ENCODE measurements at regions not wholly inside any gene's neighbourhood (a gene's known extent, or its start where the extent isn't known, plus 50 kb on each side); places are given as distances from the start of the nearest gene placed in this dataset.

DNA sequence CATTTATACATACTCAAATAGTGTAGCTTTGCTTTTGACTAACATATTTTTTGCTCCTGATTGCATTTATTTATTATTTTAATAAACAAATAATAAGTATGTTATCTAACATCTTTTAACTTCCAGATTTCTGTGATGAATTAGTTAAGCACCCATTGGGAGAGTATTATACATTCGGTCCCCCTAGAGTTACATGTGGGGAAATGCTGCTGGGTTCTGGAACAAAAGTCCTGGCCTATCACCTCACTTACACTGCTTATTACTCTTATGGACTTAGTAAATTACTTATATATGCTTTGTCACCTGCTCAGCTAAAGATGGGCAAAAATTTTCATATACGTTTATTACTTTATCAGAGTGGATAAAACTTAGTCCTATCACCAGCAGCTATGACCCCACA, 1163.0 kb downstream of the FAM181B start:
- TF ChIP-seq, protein P1, sequence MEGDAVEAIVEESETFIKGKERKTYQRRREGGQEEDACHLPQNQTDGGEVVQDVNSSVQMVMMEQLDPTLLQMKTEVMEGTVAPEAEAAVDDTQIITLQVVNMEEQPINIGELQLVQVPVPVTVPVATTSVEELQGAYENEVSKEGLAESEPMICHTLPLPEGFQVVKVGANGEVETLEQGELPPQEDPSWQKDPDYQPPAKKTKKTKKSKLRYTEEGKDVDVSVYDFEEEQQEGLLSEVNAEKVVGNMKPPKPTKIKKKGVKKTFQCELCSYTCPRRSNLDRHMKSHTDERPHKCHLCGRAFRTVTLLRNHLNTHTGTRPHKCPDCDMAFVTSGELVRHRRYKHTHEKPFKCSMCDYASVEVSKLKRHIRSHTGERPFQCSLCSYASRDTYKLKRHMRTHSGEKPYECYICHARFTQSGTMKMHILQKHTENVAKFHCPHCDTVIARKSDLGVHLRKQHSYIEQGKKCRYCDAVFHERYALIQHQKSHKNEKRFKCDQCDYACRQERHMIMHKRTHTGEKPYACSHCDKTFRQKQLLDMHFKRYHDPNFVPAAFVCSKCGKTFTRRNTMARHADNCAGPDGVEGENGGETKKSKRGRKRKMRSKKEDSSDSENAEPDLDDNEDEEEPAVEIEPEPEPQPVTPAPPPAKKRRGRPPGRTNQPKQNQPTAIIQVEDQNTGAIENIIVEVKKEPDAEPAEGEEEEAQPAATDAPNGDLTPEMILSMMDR (conservative IDR thresholded peaks at IDR 0.05; ENCODE audit: low read depth, low read length) = no peak
- no peak for TF ChIP-seq EZH2phosphoT487 (IDR thresholded peaks at IDR 0.05; ENCODE audit: borderline replicate concordance, low read length)

Measured in PC-3 (cell line).